Testis (tissue), 2 donors: ENCODE measurements at regions not wholly inside any gene's neighbourhood (a gene's known extent, or its start where the extent isn't known, plus 50 kb on each side); places are given as distances from the start of the nearest gene placed in this dataset.

Experiments
- POLR2A ChIP-seq: fragments of 450-650 bp; IDR thresholded peaks from one replicate; pipeline ENCODE4 v1.6.1; 2017; ENCODE audit warnings: antibody characterized with exemption, mild to moderate bottlenecking, moderate library complexity
- TF ChIP-seq, protein P1 (sequence below), 3 experiments: fragments of 450-650 bp in 2 of 3; fragments of 200-600 bp in 1 of 3; sonication (generic) in 1 of 3; IDR thresholded peaks; one replicate each; pipeline ENCODE4 v1.5.1; 2016 to 2019; ENCODE audit warnings: antibody characterized with exemption in 3 of 3, mild to moderate bottlenecking in 2 of 3, moderate library complexity in 1 of 3

DNA sequence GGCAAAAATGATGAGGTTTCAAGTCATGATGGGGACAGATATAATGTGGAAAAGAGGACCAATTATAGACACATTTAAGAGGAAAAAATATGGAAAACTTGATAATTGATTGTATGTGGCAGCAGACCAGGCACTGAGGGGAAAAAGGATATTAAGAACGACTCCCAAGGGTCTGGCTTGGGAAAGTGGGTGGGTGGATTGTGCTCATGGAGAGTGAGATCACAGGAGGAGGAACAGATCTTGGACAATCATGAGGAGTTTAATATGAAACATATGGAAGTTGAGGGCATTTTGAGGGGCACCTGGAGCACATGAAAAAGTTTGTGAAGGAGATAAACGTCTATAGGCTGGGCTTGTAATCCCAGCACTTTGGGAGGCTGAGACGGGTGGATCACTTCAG, 454.3 kb upstream of the KLF4 start:
- TF ChIP-seq, protein P1, sequence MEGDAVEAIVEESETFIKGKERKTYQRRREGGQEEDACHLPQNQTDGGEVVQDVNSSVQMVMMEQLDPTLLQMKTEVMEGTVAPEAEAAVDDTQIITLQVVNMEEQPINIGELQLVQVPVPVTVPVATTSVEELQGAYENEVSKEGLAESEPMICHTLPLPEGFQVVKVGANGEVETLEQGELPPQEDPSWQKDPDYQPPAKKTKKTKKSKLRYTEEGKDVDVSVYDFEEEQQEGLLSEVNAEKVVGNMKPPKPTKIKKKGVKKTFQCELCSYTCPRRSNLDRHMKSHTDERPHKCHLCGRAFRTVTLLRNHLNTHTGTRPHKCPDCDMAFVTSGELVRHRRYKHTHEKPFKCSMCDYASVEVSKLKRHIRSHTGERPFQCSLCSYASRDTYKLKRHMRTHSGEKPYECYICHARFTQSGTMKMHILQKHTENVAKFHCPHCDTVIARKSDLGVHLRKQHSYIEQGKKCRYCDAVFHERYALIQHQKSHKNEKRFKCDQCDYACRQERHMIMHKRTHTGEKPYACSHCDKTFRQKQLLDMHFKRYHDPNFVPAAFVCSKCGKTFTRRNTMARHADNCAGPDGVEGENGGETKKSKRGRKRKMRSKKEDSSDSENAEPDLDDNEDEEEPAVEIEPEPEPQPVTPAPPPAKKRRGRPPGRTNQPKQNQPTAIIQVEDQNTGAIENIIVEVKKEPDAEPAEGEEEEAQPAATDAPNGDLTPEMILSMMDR (IDR thresholded peaks at IDR 0.05): no peak
- no peak for TF ChIP-seq POLR2A
